Upper lobe of left lung (tissue), 4 donors: ENCODE measurements at regions not wholly inside any gene's neighbourhood (a gene's known extent, or its start where the extent isn't known, plus 50 kb on each side); places are given as distances from the start of the nearest gene placed in this dataset.

Experiments
- EP300 ChIP-seq, 4 donors: sonication (generic); formaldehyde crosslinking; IDR thresholded peaks; one replicate each; pipeline ENCODE4 v1.5.1; 2017; ENCODE audit warnings: antibody characterized with exemption in 4 of 4, control low read depth in 2 of 4
- POLR2A ChIP-seq, 4 donors: fragments of 450-650 bp; IDR thresholded peaks; one replicate each; pipeline ENCODE4 v1.5.1; 2016 to 2017; ENCODE audit warnings: antibody characterized with exemption in 4 of 4, mild to moderate bottlenecking in 2 of 4
- POLR2AphosphoS5 ChIP-seq, 2 donors: sonication (generic); formaldehyde crosslinking; IDR thresholded peaks; one replicate each; pipeline ENCODE4 v1.5.1; 2017; ENCODE audit warnings: antibody characterized with exemption in 2 of 2
- TF ChIP-seq, protein P1 (sequence below), 6 experiments: fragments of 450-650 bp in 4 of 6; fragments of 200-600 bp in 2 of 6; sonication (generic) in 2 of 6; IDR thresholded peaks; one replicate each; pipeline ENCODE4 v1.5.1; 2016 to 2019; ENCODE audit warnings: antibody characterized with exemption in 6 of 6

GRCh38 chr9:106486685-106487084 is 376.3 kb upstream of the ZNF462 start:
- TF ChIP-seq, protein P1, sequence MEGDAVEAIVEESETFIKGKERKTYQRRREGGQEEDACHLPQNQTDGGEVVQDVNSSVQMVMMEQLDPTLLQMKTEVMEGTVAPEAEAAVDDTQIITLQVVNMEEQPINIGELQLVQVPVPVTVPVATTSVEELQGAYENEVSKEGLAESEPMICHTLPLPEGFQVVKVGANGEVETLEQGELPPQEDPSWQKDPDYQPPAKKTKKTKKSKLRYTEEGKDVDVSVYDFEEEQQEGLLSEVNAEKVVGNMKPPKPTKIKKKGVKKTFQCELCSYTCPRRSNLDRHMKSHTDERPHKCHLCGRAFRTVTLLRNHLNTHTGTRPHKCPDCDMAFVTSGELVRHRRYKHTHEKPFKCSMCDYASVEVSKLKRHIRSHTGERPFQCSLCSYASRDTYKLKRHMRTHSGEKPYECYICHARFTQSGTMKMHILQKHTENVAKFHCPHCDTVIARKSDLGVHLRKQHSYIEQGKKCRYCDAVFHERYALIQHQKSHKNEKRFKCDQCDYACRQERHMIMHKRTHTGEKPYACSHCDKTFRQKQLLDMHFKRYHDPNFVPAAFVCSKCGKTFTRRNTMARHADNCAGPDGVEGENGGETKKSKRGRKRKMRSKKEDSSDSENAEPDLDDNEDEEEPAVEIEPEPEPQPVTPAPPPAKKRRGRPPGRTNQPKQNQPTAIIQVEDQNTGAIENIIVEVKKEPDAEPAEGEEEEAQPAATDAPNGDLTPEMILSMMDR (IDR thresholded peaks at IDR 0.05): no peak
- TF ChIP-seq EP300 (IDR thresholded peaks at IDR 0.05) (no peak), POLR2A (IDR thresholded peaks at IDR 0.05) (no peak), POLR2AphosphoS5 (IDR thresholded peaks at IDR 0.05) (no peak)
